H9 (cell line): ENCODE measurements at regions not wholly inside any gene's neighbourhood (a gene's known extent, or its start where the extent isn't known, plus 50 kb on each side); places are given as distances from the start of the nearest gene placed in this dataset.

Source experiments
- DNase-seq: peaks from one replicate; pipeline ENCODE4 v3.0.0-alpha.2; 2017
- H2AFZ ChIP-seq: one replicate; pipeline ENCODE4 v1.6.1; 2013; ENCODE audit warnings: mild to moderate bottlenecking, low read length, control low read depth, moderate library complexity
- H2AK5ac ChIP-seq: 2 replicates; pipeline ENCODE4 v1.6.1; 2013; ENCODE audit warnings: low read length, control low read depth, mixed read lengths; ENCODE audit not compliant: insufficient read length
- H2BK120ac ChIP-seq: one replicate; pipeline ENCODE4 v1.6.1; 2013; ENCODE audit warnings: low read depth, mild to moderate bottlenecking, low read length, control low read depth, inconsistent platforms; ENCODE audit not compliant: poor library complexity, severe bottlenecking
- H2BK12ac ChIP-seq: 2 replicates; pipeline ENCODE4 v1.6.1; 2013; ENCODE audit warnings: low read length, control low read depth, mixed read lengths, low read depth; ENCODE audit not compliant: insufficient read length
- H2BK15ac ChIP-seq: 2 replicates; pipeline ENCODE4 v1.6.1; 2013; ENCODE audit warnings: low read depth, low read length, control low read depth
- H2BK20ac ChIP-seq: one replicate; pipeline ENCODE4 v1.6.1; 2013; ENCODE audit warnings: low read depth, mild to moderate bottlenecking, low read length, control low read depth, inconsistent platforms; ENCODE audit not compliant: poor library complexity, severe bottlenecking
- H2BK5ac ChIP-seq: 2 replicates; pipeline ENCODE4 v1.6.1; 2013; ENCODE audit warnings: low read length, control low read depth, mixed read lengths; ENCODE audit not compliant: insufficient read length
- H3K14ac ChIP-seq: 2 replicates; pipeline ENCODE4 v1.6.1; 2013; ENCODE audit warnings: low read length, control low read depth; ENCODE audit not compliant: insufficient read depth
- H3K18ac ChIP-seq: 2 replicates; pipeline ENCODE4 v1.6.1; 2013; ENCODE audit warnings: low read depth, mild to moderate bottlenecking, mixed read lengths, low read length, control low read depth; ENCODE audit not compliant: insufficient read length
- H3K23ac ChIP-seq: 2 replicates; pipeline ENCODE4 v1.6.1; 2013; ENCODE audit warnings: low read length, control low read depth, mixed read lengths, low read depth; ENCODE audit not compliant: insufficient read length
- H3K23me2 ChIP-seq: 2 replicates; pipeline ENCODE4 v1.6.1; 2013; ENCODE audit warnings: low read depth, mild to moderate bottlenecking, mixed read lengths, low read length, control low read depth; ENCODE audit not compliant: insufficient read length, poor library complexity, severe bottlenecking
- H3K27ac ChIP-seq: 2 replicates; pipeline ENCODE4 v1.5.1; 2013; ENCODE audit warnings: low read length, control low read depth, mixed read lengths, low read depth; ENCODE audit not compliant: insufficient read length
- H3K27me3 ChIP-seq: 2 replicates; pipeline ENCODE4 v1.6.1; 2013; ENCODE audit warnings: low read length, control low read depth, inconsistent platforms; ENCODE audit not compliant: insufficient read depth
- H3K4ac ChIP-seq: 2 replicates; pipeline ENCODE4 v1.6.1; 2013; ENCODE audit warnings: low read depth, mild to moderate bottlenecking, control low read depth, inconsistent platforms, low read length, moderate library complexity
- H3K4me1 ChIP-seq: 2 replicates; pipeline ENCODE4 v1.6.1; 2013; ENCODE audit warnings: low read length, control low read depth, inconsistent platforms; ENCODE audit not compliant: insufficient read depth
- H3K4me2 ChIP-seq: 2 replicates; pipeline ENCODE4 v1.6.1; 2013; ENCODE audit warnings: low read length, control low read depth, mixed read lengths; ENCODE audit not compliant: insufficient read length, insufficient read depth
- H3K56ac ChIP-seq: 2 replicates; pipeline ENCODE4 v1.6.1; 2013; ENCODE audit warnings: low read depth, mild to moderate bottlenecking, mixed read lengths, low read length, control low read depth; ENCODE audit not compliant: insufficient read length
- H3K79me1 ChIP-seq: 2 replicates; pipeline ENCODE4 v1.6.1; 2013; ENCODE audit warnings: low read depth, mild to moderate bottlenecking, moderate library complexity, low read length, control low read depth, inconsistent platforms; ENCODE audit not compliant: insufficient read depth, poor library complexity, severe bottlenecking
- H3K79me2 ChIP-seq: 2 replicates; pipeline ENCODE4 v1.6.1; 2013; ENCODE audit warnings: low read length, control low read depth, inconsistent platforms; ENCODE audit not compliant: insufficient read depth
- H3K9ac ChIP-seq: 2 replicates; pipeline ENCODE4 v1.6.1; 2013; ENCODE audit warnings: low read length, control low read depth, mixed read lengths; ENCODE audit not compliant: insufficient read length; ENCODE audit errors: extremely low read depth
- H3K9me3 ChIP-seq: one replicate; pipeline ENCODE4 v1.6.1; 2013; ENCODE audit warnings: low read depth, low read length, inconsistent platforms; ENCODE audit not compliant: control insufficient read depth
- H3T11ph ChIP-seq: one replicate; pipeline ENCODE4 v1.6.1; 2013; ENCODE audit warnings: mild to moderate bottlenecking, low read length, control low read depth, inconsistent platforms
- H4K20me1 ChIP-seq: one replicate; pipeline ENCODE4 v1.6.1; 2013; ENCODE audit not compliant: control insufficient read depth, insufficient read length, insufficient read depth
- H4K5ac ChIP-seq: 2 replicates; pipeline ENCODE4 v1.6.1; 2013; ENCODE audit warnings: low read depth, mild to moderate bottlenecking, mixed read lengths, low read length, control low read depth; ENCODE audit not compliant: insufficient read length
- H4K8ac ChIP-seq: replicated peaks from 2 replicates; pipeline ENCODE4 v1.6.1; 2013; ENCODE audit warnings: low read length, control low read depth, mixed read lengths, low read depth; ENCODE audit not compliant: insufficient read length
- H4K91ac ChIP-seq: 2 replicates; pipeline ENCODE4 v1.6.1; 2013; ENCODE audit warnings: low read depth, mild to moderate bottlenecking, moderate library complexity, mixed read lengths, low read length, control low read depth; ENCODE audit not compliant: insufficient read length
- H3K27ac Mint-ChIP-seq, 3 experiments: 2 replicates in 2 of 3; 3 replicates in 1 of 3; pipeline ENCODE4 v1.8.0; 2020 to 2021; ENCODE audit warnings: mixed read lengths in 3 of 3, mild to moderate bottlenecking in 1 of 3, moderate library complexity in 1 of 3
- H3K27me3 Mint-ChIP-seq: 2 replicates; pipeline ENCODE4 v1.8.0; 2021; ENCODE audit warnings: low read depth, mild to moderate bottlenecking, moderate library complexity, mixed read lengths
- H3K36me3 Mint-ChIP-seq, 3 experiments: 2 replicates in 2 of 3; 3 replicates in 1 of 3; pipeline ENCODE4 v1.8.0; 2020 to 2021; ENCODE audit warnings: low read depth in 3 of 3, mixed read lengths in 3 of 3; ENCODE audit not compliant: insufficient read depth in 1 of 3
- H3K4me1 Mint-ChIP-seq, 2 experiments: 2 replicates each; pipeline ENCODE4 v1.8.0; 2020; ENCODE audit warnings: mixed read lengths in 2 of 2
- H3K4me3 Mint-ChIP-seq, 2 experiments: 2 replicates in 1 of 2; 3 replicates in 1 of 2; pipeline ENCODE4 v1.8.0; 2020 to 2021; ENCODE audit warnings: mild to moderate bottlenecking in 2 of 2, mixed read lengths in 2 of 2, moderate library complexity in 1 of 2
- H3K9me3 Mint-ChIP-seq, 2 experiments: 2 replicates in 1 of 2; 3 replicates in 1 of 2; pipeline ENCODE4 v1.8.0; 2020; ENCODE audit warnings: mild to moderate bottlenecking in 2 of 2, mixed read lengths in 2 of 2, moderate library complexity in 1 of 2
- WGBS: extraction: QIAGEN DNeasy Blood & Tissue Kit; methylation state at CpG from one replicate; pipeline ENCODE4 v1.1.7; 2013; ENCODE audit warnings: missing lambda C conversion rate, low lambda C conversion rate, mixed read lengths; ENCODE audit not compliant: insufficient read length; ENCODE audit errors: extremely low coverage; 5-methylcytosine and 5-hydroxymethylcytosine counted together
- TF ChIP-seq, protein P1 (sequence below): fragments of 200-600 bp; sonication (generic); conservative IDR thresholded peaks from 3 replicates; pipeline ENCODE4 v1.8.0; 2021; ENCODE audit warnings: antibody characterized with exemption, mild to moderate bottlenecking

DNA sequence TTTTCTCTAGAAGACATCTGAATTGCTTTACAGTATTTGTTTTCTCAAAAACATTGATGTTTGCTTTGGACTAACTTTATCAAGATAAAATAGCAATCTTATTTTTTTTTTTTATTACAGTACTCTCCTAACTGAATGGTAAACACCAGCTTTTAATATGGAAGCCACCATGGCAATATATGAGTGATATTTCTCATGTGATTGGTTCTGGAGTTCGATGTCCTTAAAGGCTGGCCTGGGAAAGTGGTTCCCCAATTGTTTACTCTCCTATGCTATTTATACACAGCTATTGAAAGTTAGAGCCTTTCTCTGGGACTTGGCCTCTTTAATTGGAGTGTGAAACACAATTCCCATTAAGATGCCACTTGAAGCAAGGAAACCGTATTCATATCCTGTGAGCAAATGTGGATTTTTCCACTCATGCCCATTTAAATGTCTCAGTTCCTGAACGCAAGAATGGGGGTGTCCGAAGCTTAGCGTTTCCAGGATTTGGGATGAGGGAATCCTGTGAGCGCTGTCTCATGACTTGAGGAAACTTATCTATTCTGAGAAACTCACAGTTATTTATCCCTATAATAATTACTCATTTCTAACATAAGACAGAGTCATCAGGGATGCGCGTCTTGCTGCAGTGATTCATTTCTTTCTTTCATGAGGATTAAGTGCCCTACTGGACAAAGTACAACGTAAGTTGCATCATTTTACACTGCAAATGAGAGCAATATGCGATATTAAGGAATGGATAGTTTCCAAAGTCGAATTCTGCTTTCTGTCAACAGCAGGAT is 143.3 kb upstream of the PREP start:
- Histone ChIP-seq H2AK5ac (no peak overlapping the region), H3K14ac (no peak overlapping the region), H3T11ph (no peak overlapping the region), H3K79me1 (no peaks in the 10 kb centered on the region), H3K18ac (no peak overlapping the region), H3K27me3 (no peaks in the 10 kb centered on the region), H3K4me2 (no peak overlapping the region), H3K9me3 (no peaks in the 10 kb centered on the region), H3K4me1 (no peaks in the 10 kb centered on the region), H3K23ac (no peak overlapping the region), H3K56ac (no peak overlapping the region), H4K8ac (no peak overlapping the region), H2BK120ac (no peak overlapping the region), H2BK12ac (no peak overlapping the region), H4K91ac (no peak overlapping the region), H3K23me2 (no peaks in the 10 kb centered on the region), H3K79me2 (no peaks in the 10 kb centered on the region), H4K5ac (no peak overlapping the region), H2BK20ac (no peak overlapping the region), H4K20me1 (no peaks in the 10 kb centered on the region), H2AFZ (no peak overlapping the region), H3K27ac (no peak overlapping the region), H2BK15ac (no peak overlapping the region), H2BK5ac (no peak overlapping the region), H3K4ac (no peak overlapping the region), H3K9ac (no peak overlapping the region)
- no CpG with 5 or more reads among the region's 11 CpGs for WGBS
- Mint-ChIP-seq H3K36me3 (no peaks in the 10 kb centered on the region; a peak in 1 of 7 replicates), H3K27ac (no peak overlapping the region), H3K4me1 (no peaks in the 10 kb centered on the region), H3K4me3 (no peak overlapping the region), H3K27me3 (no peaks in the 10 kb centered on the region), H3K9me3 (no peaks in the 10 kb centered on the region; a peak in 1 of 5 replicates)
- DNase-seq, result no peak
- TF ChIP-seq, protein P1, sequence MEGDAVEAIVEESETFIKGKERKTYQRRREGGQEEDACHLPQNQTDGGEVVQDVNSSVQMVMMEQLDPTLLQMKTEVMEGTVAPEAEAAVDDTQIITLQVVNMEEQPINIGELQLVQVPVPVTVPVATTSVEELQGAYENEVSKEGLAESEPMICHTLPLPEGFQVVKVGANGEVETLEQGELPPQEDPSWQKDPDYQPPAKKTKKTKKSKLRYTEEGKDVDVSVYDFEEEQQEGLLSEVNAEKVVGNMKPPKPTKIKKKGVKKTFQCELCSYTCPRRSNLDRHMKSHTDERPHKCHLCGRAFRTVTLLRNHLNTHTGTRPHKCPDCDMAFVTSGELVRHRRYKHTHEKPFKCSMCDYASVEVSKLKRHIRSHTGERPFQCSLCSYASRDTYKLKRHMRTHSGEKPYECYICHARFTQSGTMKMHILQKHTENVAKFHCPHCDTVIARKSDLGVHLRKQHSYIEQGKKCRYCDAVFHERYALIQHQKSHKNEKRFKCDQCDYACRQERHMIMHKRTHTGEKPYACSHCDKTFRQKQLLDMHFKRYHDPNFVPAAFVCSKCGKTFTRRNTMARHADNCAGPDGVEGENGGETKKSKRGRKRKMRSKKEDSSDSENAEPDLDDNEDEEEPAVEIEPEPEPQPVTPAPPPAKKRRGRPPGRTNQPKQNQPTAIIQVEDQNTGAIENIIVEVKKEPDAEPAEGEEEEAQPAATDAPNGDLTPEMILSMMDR, result no peak
